Smooth muscle cell (in vitro differentiated cells): ENCODE measurements at regions not wholly inside any gene's neighbourhood (a gene's known extent, or its start where the extent isn't known, plus 50 kb on each side); places are given as distances from the start of the nearest gene placed in this dataset.

Source experiments
- DNase-seq: peaks from one replicate; lab custom pipeline; 2025; ENCODE audit not compliant: unreplicated experiment; lab: John Stamatoyannopoulos, UW
- H2AFZ ChIP-seq: fragments of 200-600 bp; sonication (generic); 2 replicates; pipeline ENCODE4 v1.6.0; 2016; ENCODE audit warnings: antibody characterized with exemption, low read depth, mild to moderate bottlenecking
- H3F3A ChIP-seq: fragments of 200-600 bp; sonication (generic); 2 replicates; pipeline ENCODE4 v1.6.0; 2017; ENCODE audit warnings: antibody characterized with exemption, low read depth
- H3K27ac ChIP-seq: fragments of 200-600 bp; sonication (generic); 2 replicates; pipeline ENCODE4 v1.5.1; 2016; ENCODE audit warnings: low read depth, mild to moderate bottlenecking
- H3K27me3 ChIP-seq: fragments of 200-600 bp; sonication (generic); 2 replicates; pipeline ENCODE4 v1.6.1; 2016; ENCODE audit warnings: low read depth, mild to moderate bottlenecking
- H3K36me3 ChIP-seq: fragments of 200-600 bp; sonication (generic); 2 replicates; pipeline ENCODE4 v1.5.1; 2016; ENCODE audit warnings: low read depth
- H3K4me1 ChIP-seq: fragments of 200-600 bp; sonication (generic); 2 replicates; pipeline ENCODE4 v1.5.1; 2016; ENCODE audit warnings: low read depth
- H3K4me2 ChIP-seq: fragments of 200-600 bp; sonication (generic); 2 replicates; pipeline ENCODE4 v1.6.0; 2016; ENCODE audit warnings: mild to moderate bottlenecking
- H3K4me3 ChIP-seq: fragments of 200-600 bp; sonication (generic); 2 replicates; pipeline ENCODE4 v1.5.1; 2016; ENCODE audit warnings: mild to moderate bottlenecking
- H3K79me2 ChIP-seq: fragments of 200-600 bp; sonication (generic); 2 replicates; pipeline ENCODE4 v1.6.0; 2016; ENCODE audit warnings: low read depth, mild to moderate bottlenecking
- H3K9ac ChIP-seq: fragments of 200-600 bp; sonication (generic); 2 replicates; pipeline ENCODE4 v1.6.0; 2016; ENCODE audit warnings: low read depth
- H3K9me3 ChIP-seq: fragments of 200-600 bp; sonication (generic); replicated peaks from 2 replicates; pipeline ENCODE4 v1.5.1; 2016; ENCODE audit warnings: low read depth
- H4K20me1 ChIP-seq: fragments of 200-600 bp; sonication (generic); 2 replicates; pipeline ENCODE4 v1.6.0; 2016; ENCODE audit warnings: low read depth
- CTCF ChIP-seq: fragments of 200-600 bp; sonication (generic); IDR thresholded peaks from 2 replicates; pipeline ENCODE4 v1.5.1; 2017; ENCODE audit warnings: borderline replicate concordance, mild to moderate bottlenecking, antibody characterized with exemption; ENCODE audit not compliant: insufficient read depth, poor library complexity, severe bottlenecking
- WGBS: methylation state at CpG from one replicate; pipeline ENCODE4 v1.1.7; 2016; ENCODE audit warnings: low lambda C conversion rate; 5-methylcytosine and 5-hydroxymethylcytosine counted together

DNA sequence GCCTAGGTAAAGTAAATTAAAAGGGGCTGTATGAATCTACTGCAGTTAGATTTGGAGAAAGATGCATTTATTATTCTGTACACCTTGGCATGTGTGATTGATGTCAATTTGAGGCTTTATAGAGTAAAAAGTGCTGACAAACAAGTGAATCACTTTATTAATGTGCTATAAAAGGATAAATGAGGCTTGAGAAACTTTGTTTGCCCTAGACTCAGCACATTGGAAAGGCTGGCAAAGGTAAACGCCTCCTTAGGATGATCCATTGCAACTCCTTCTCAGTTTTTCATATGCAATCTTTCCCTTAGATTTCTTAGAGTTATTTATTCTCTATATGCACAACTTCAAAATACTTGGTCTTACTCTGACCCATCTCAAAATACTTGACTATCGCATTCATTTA lies 369.0 kb downstream of the HINT1 start:
- H3F3A ChIP-seq, result no peaks in the 10 kb centered on the region
- no peaks in the 10 kb centered on the region for H3K79me2 ChIP-seq
- TF ChIP-seq CTCF, result no peak
- no peaks in the 10 kb centered on the region for H4K20me1 ChIP-seq
- H3K9me3 ChIP-seq, result peaks cover 5% of the 10 kb centered on the region
- no peak overlapping the region for H3K9ac ChIP-seq
- WGBS, result 91% methylated on average over 2 of the region's 2 CpGs
- no peak overlapping the region for H3K27ac ChIP-seq
- H3K4me3 ChIP-seq, result no peak overlapping the region
- H3K27me3 ChIP-seq, result no peaks in the 10 kb centered on the region
- DNase-seq, result no peak
- no peaks in the 10 kb centered on the region for H3K36me3 ChIP-seq
- H2AFZ ChIP-seq, result no peak overlapping the region
- no peaks in the 10 kb centered on the region for H3K4me1 ChIP-seq
- H3K4me2 ChIP-seq, result no peak overlapping the region

GRCh38 chr5:130795037-130795436 lies 370.0 kb downstream of the HINT1 start:
- 83% methylated on average over 2 of the region's 2 CpGs for WGBS
- no peak overlapping the region for H3K27ac ChIP-seq

GRCh38 chr5:130777794-130778193 lies 387.3 kb downstream of the HINT1 start:
- Histone ChIP-seq H3K79me2 (no peaks in the 10 kb centered on the region), H3K36me3 (no peaks in the 10 kb centered on the region), H2AFZ (no peak overlapping the region), H3K27me3 (no peaks in the 10 kb centered on the region), H3K27ac (no peak overlapping the region), H3K9ac (no peak overlapping the region), H4K20me1 (no peaks in the 10 kb centered on the region), H3K4me1 (no peaks in the 10 kb centered on the region), H3F3A (no peaks in the 10 kb centered on the region), H3K9me3 (no peaks in the 10 kb centered on the region), H3K4me3 (no peak overlapping the region), H3K4me2 (no peak overlapping the region)
- DNase-seq, result no peak
- TF ChIP-seq CTCF, result no peak

More at GRCh38 chr5:130795037-130795436, 370.0 kb downstream of the HINT1 start:
- H3F3A ChIP-seq, result no peaks in the 10 kb centered on the region
- H3K36me3 ChIP-seq, result no peaks in the 10 kb centered on the region
- H3K4me3 ChIP-seq, result no peak overlapping the region
- no peak overlapping the region for H2AFZ ChIP-seq
- H3K79me2 ChIP-seq, result no peaks in the 10 kb centered on the region
- H3K4me1 ChIP-seq, result no peaks in the 10 kb centered on the region
- no peak for DNase-seq
- H4K20me1 ChIP-seq, result no peaks in the 10 kb centered on the region
- H3K9ac ChIP-seq, result no peak overlapping the region
- no peaks in the 10 kb centered on the region for H3K27me3 ChIP-seq
- no peak for TF ChIP-seq CTCF
- no peak overlapping the region for H3K4me2 ChIP-seq
- H3K9me3 ChIP-seq, result peaks cover 5% of the 10 kb centered on the region

- no peak for DNase-seq
- H4K20me1 ChIP-seq, result no peaks in the 10 kb centered on the region
- TF ChIP-seq CTCF, result no peak
- no peak overlapping the region for H2AFZ ChIP-seq
- no peaks in the 10 kb centered on the region for H3F3A ChIP-seq
- no peaks in the 10 kb centered on the region for H3K36me3 ChIP-seq
- H3K9me3 ChIP-seq, result no peaks in the 10 kb centered on the region
- H3K27me3 ChIP-seq, result no peaks in the 10 kb centered on the region
- H3K4me1 ChIP-seq, result no peaks in the 10 kb centered on the region
- no peak overlapping the region for H3K4me2 ChIP-seq
- H3K9ac ChIP-seq, result no peak overlapping the region
- no peak overlapping the region for H3K4me3 ChIP-seq
- H3K27ac ChIP-seq, result no peak overlapping the region
- H3K79me2 ChIP-seq, result no peaks in the 10 kb centered on the region
- 65% methylated on average over 3 of the region's 3 CpGs for WGBS
Observed at GRCh38 chr5:130773813-130774212, 391.2 kb downstream of the HINT1 start.
